COLO668 (cell line): ENCODE measurements at regions not wholly inside any gene's neighbourhood (a gene's known extent, or its start where the extent isn't known, plus 50 kb on each side); places are given as distances from the start of the nearest gene placed in this dataset.
A peak's percentile ranks its signal among the peaks of the same experiment; 100 is the strongest.

Experiments used
- DNase-seq: peaks from one replicate; lab custom pipeline; 2025; ENCODE audit not compliant: unreplicated experiment; lab: John Stamatoyannopoulos, UW

GRCh38 chr12:74981541-74981940, 228.1 kb downstream of the KCNC2 start:
- no peak for DNase-seq

DNA sequence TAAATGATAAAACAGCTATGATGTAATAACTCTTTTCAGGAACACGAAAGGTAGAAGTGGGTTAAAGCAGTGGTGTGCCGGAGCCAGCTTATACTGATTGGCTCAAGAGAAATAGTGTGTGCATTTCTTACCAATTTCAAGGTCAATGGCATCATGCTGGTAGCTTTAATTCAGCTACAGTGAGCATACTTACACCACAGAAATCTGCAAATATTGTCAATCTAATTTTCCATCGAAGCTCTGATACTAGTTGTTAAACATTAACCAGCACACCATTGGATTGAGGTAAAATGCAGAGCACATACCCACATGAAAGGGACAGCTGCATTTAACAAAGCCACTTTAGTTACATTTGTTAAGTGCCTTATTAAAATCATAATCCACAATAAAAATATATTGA, 225.7 kb downstream of the KCNC2 start:
- no peak for DNase-seq

DNA sequence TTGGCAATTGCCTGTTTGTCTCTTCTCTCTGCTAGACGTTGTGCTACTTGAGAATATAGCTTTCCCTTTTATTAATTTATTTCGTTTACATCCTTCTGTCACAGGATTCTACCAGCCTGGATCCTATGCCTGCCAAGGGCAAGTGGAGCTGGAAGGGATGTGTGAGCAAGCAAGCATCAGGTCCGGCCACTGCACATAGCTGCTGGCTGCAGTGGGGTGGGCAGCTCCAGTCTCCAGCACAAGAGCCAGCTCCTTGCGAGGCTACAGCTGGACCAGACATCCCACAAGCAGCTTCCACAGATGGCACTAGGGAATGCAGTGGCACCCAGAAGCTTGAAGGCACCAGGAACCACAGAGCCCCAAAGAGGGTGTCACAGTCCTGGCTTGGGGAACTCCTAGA, 225.0 kb downstream of the KCNC2 start:
- DNase-seq = peak; percentile 14

GRCh38 chr12:74985293-74985985, 224.2 kb downstream of the KCNC2 start:
- peak; percentile 42 for DNase-seq

DNA sequence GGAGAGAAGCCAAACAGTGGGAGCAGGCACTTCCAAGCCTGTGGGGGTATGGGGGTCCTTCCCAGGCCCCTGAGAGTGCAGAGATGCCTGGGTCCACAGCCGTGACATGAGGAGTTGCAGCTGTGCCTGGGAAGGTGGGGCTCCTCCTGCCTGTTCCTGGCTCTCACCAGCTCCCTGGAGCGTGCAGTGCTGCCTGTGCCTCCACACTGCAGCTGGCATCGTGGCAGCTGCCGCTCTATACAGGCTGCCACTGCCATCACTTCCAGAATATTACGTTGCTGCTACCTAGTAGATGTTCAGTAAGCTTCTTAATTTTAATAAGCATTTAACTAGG, 223.7 kb downstream of the KCNC2 start:
- peak; percentile 48 for DNase-seq

GRCh38 chr12:74988156-74988555, 221.5 kb downstream of the KCNC2 start:
- DNase-seq = no peak
